NCI-H2107 (cell line): ENCODE measurements at regions not wholly inside any gene's neighbourhood (a gene's known extent, or its start where the extent isn't known, plus 50 kb on each side); places are given as distances from the start of the nearest gene placed in this dataset.
"Not testable (repeated sequence)": the region's sequence is repeated elsewhere in the genome, so short reads cannot be mapped to it uniquely, and the experiment has no call there.

Source experiments
- DNase-seq: peaks from one replicate; lab custom pipeline; 2025; lab: John Stamatoyannopoulos, UW

- no peak for DNase-seq
These were observed 50.1 kb upstream of the ZNF608 start for GRCh38 chr5:124796495-124796894.

DNA sequence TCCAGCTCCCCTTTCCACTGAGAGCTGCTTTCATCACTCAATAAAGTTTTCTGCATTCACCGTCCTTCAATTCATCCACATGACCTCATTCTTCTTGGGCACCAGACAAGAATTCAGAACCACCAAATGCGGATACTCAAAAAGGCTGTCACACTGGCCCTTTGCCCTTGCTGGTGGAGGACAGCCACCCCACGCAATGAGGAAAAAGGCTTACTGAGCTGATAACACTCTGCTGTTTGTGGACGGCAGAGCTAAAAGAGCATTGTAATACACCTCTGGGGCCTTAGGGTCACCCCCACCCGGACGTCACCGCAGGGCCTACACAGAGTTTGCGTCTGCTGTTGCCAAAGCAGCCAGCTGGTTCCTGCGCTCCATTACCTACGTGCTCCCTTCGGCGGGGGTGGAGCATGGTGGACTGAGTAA lies 51.2 kb upstream of the ZNF608 start:
- no peak for DNase-seq

- no peak for DNase-seq
These were observed 52.5 kb upstream of the ZNF608 start for GRCh38 chr5:124798890-124799289.

DNA sequence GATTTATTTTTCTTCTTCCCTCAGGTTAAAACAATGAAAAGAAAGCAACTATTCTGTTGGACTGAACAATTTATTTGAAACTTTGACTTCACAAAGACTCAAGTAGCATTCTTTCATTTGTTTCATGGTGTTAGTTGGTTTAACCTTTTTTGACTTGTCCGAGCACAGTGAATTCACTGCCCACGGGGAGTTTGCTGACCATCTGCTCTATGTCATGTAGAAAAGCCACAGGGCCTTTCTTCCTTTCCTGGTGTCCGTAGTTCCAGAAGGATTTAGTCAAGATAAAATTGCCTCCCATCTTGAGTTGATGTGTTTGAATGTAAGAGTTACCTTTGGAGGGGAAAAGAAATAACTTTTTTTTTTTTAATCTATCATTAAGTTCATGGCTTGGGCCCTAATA lies 55.1 kb upstream of the ZNF608 start:
- no peak for DNase-seq

GRCh38 chr5:124803617-124804323 lies 57.3 kb upstream of the ZNF608 start:
- DNase-seq = no peak

DNA sequence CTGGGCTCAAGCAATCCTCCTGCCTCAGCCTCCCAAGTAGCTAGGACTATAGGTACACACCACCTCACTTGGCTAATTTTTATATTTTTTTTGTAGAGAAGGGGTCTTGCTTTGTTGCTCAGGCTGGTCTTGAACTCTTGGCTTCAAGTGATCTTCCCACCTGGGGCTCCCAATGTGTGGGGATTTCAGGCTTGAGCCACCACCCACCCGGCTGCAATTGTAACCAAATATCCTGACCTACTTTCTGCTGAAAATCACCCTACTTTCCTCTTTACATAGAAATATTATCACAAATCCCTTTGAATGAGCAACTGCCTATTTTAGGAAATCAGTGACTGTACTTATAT lies 59.6 kb upstream of the ZNF608 start:
- no peak for DNase-seq

GRCh38 chr5:124806373-124807077 lies 60.1 kb upstream of the ZNF608 start:
- DNase-seq = peak; percentile 46

- no peak for DNase-seq
These were observed 62.4 kb upstream of the ZNF608 start for GRCh38 chr5:124808842-124809268.

DNA sequence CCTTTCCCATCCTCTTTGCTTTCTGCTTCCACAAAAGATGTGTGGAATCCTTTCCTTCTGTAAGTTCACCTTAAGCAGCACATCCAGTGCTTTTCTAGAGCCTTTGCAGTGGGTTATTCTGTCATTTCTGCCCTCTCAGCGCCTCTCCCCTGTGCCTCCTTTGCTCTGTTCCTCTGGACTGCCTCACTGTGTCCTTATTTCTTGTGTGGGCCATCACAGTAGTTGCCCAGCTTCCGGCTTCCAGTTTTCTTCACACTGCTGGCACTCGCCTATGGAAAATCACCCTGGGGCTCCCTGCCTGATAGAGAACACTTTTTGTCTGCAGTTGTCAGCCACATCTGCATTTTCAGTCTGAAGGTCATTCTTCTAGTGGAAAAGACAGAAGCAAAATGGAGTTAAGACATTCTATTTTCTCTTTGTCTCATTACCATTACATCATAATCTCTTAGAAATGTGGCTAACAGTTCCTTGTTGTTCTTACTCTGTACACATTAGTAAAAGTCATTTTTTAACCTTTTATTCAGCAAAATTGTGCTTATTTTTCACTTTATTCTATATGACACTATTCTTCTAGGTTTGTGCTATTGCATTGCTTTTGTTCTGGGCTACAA lies 64.1 kb upstream of the ZNF608 start:
- DNase-seq = no peak

DNA sequence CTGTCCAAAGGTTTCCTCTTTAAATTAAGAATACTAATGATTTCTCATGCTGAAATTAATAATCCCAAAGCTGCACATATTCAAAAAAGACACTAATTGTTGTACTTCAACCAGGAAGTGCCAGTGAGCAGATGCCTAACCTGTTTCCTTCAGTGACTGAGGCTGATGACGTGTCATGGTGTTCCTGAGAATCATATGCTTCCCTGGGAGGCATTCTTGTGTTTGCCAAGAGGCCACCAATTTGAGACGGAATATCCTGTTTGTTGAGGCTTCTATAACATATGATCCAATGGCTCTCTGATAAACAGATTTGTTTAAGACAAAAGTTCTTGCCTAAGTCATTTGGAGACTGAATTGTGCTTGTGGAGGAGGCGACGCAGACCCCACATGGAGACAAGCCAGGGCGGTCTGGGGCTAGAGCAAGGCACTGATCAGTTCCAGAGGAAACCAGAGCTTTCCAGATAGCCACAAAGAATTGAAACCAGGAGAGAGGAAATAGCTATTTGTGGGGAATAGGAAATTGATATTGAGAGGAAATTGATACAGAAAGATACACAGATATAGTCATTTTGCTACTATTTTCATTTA lies 66.4 kb upstream of the ZNF608 start:
- no peak for DNase-seq

DNA sequence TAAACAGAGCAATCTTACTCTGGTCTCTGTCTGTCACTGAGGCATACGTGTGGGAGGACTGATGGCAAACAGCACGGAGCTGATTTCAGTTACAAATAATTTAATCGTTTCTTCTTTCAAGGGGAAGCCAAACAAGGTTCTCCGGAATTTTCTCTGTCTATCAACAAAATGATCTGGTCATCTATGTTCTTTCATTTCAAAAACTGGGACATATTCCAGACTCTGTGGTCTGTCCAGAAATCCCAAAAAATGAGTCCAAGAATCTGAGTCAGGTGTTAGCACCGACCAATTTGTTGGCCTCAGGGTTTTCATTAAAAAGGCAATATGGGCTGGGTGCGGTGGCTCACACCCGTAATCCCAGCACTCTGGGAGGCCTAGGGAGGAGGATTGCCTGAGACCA lies 69.9 kb upstream of the ZNF608 start:
- DNase-seq = no peak

DNA sequence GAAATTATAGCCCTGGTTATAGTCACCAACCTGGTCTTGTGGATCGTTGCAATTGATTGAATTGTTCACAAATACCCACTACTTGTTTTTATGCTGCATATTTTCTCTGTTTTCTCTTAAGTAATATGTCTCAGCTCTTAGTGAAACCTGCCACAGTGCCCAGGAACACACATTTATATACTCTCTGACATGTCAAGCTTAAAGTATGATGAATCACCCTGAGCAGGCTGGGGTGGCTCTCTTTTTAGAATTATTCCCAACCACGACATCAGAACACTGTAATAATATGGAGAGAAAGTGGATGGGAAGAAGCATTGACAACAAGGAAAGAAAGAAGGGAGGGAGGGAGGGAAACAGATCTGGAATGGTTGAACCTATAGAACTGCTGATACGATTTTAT lies 72.8 kb upstream of the ZNF608 start:
- no peak for DNase-seq

GRCh38 chr5:124822647-124823046 lies 76.2 kb upstream of the ZNF608 start:
- DNase-seq = no peak

DNA sequence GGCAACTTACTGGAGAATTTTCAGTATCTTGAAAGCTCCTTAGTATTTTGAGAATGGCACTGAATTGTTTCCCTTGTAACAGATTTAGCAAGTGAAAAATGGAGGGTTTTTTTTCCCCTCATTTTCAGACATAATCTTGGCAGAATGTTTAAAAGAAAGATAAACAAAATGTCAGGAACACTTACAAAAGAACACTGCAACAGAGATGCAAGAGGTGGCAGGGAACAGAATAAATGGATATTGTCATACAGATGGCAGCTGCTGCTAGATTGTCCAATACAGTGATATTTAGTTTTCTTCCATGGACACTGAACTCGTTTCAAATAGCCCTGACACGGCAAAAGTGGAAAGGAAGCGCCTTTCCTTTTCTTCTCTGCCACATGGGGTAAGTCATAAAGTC lies 76.9 kb upstream of the ZNF608 start:
- DNase-seq = no peak

DNA sequence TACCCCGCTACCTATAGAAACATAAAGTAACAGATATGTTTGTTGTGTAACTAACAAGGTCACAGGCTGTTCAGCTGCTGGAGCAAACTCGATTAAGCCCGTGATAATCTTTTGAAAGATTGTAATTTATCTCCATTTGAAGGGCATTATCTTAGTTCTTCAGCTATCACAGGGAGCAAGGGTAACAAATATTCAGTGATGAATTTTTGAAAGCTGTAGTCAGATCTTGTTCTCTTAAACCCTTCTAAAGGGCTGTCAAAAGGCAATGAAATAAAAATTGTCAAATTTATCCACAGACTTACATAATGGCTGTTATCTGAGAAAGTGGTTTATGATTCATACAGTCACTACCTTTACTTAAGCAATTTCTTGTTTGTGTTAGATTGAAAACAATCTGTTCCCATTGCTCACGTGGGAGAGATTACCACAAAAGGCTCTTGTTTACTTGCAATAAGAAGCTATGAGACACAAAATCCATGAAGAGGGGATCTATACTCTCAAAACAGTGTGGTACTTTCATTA lies 78.3 kb upstream of the ZNF608 start:
- DNase-seq = no peak

DNA sequence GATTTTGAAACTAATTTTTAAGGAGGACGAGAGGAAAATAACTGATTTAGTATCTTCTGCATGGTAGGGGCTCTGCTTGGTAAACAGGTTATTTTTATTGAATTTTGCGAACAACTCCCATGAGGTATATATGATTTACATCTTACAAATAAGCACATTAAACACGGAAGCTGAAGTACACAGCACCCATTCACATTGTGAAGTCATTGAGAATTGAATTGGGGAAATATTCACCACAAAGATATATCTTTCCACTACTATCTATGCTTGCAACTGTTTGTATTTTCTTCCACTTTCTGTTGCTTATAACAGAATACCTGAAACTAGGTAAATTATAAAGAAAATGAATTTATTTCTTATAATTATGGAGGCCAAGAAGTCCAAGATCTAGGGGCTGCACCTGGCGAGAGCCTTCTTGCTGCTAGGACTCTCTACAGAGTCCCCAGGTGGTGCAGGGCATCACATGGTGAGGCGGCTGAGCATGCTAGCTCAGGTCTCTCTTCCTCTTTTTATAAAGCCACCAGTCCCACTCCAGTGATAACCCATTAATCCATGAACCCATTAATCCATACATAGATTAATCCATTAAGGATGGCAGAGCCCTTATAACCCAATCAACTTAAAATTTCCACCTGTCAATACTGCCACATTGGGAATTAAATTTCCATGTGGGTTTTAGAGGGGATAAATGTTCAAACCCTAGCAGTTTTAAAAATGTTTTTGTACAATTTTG lies 79.0 kb upstream of the ZNF608 start:
- no peak for DNase-seq

GRCh38 chr5:124825983-124826337 lies 79.5 kb upstream of the ZNF608 start:
- no peak for DNase-seq

GRCh38 chr5:124828731-124829234 lies 82.3 kb upstream of the ZNF608 start:
- no peak for DNase-seq

DNA sequence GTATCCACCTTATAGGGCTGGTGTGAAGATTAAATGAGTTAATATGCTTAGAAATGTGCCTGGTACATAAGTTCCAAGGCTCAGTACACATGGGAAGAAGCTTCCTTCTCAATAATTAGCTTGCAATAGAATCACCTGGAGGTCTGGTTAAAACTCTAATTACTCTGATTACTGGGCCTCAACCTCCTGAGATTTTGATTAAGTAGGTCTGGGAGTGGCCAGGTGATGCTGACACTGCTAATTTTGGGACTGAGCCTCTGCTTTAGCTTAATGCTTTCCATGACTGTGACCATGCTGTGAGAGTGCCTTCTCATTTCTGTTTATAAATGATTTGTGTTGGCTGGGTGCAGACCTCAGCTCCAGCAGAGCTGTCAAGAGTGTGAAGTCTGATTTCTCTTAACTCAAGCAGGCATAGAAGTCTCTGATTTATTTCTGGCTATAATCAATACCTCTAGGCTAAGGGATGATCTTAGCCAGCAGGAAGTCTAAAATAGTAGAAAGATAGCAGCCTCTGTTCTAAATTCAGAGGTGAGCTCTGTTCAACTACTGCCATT lies 85.3 kb upstream of the ZNF608 start:
- DNase-seq = no peak

- DNase-seq = no peak
These were observed 86.1 kb upstream of the ZNF608 start for GRCh38 chr5:124832510-124832909.

GRCh38 chr5:124836314-124836713 lies 89.9 kb upstream of the ZNF608 start:
- not testable (repeated sequence) for DNase-seq
